Trophoblast cell (in vitro differentiated cells and primary cell): ENCODE measurements at regions not wholly inside any gene's neighbourhood (a gene's known extent, or its start where the extent isn't known, plus 50 kb on each side); places are given as distances from the start of the nearest gene placed in this dataset.

Experiments used
- DNase-seq, 2 donors: peaks; one replicate each; pipeline ENCODE4 v3.0.0-alpha.2; 2016
- H2AFZ ChIP-seq: 2 replicates; pipeline ENCODE4 v1.6.1; 2013; ENCODE audit warnings: low read length, moderate library complexity, mild to moderate bottlenecking; ENCODE audit not compliant: insufficient read depth, poor library complexity
- H2AK5ac ChIP-seq: 2 replicates; pipeline ENCODE4 v1.6.1; 2013; ENCODE audit warnings: mild to moderate bottlenecking, low read length
- H2BK120ac ChIP-seq: 2 replicates; pipeline ENCODE4 v1.6.1; 2013; ENCODE audit warnings: low read length, mild to moderate bottlenecking, moderate library complexity; ENCODE audit not compliant: insufficient read depth, poor library complexity
- H2BK12ac ChIP-seq: 2 replicates; pipeline ENCODE4 v1.6.1; 2013; ENCODE audit warnings: mild to moderate bottlenecking, low read length, moderate library complexity
- H2BK5ac ChIP-seq: 2 replicates; pipeline ENCODE4 v1.6.1; 2013; ENCODE audit warnings: low read length, low read depth, moderate library complexity, mild to moderate bottlenecking; ENCODE audit not compliant: poor library complexity
- H3K14ac ChIP-seq: 2 replicates; pipeline ENCODE4 v1.6.1; 2013; ENCODE audit warnings: mild to moderate bottlenecking, low read length
- H3K18ac ChIP-seq: 2 replicates; pipeline ENCODE4 v1.6.1; 2013; ENCODE audit warnings: mild to moderate bottlenecking, low read length
- H3K23ac ChIP-seq: 2 replicates; pipeline ENCODE4 v1.6.1; 2013; ENCODE audit warnings: low read length
- H3K27ac ChIP-seq: 2 replicates; pipeline ENCODE4 v1.5.1; 2013; ENCODE audit warnings: low read depth, mild to moderate bottlenecking, inconsistent platforms, low read length, moderate library complexity
- H3K27me3 ChIP-seq: 2 replicates; pipeline ENCODE4 v1.6.1; 2013; ENCODE audit warnings: inconsistent platforms, mild to moderate bottlenecking, low read length, moderate library complexity; ENCODE audit not compliant: insufficient read depth
- H3K36me3 ChIP-seq, 2 experiments: 1 replicate in 1 of 2; 2 replicates in 1 of 2; pipeline ENCODE4 v1.6.1; 2013; ENCODE audit warnings: low read length in 2 of 2, mild to moderate bottlenecking in 2 of 2, moderate library complexity in 1 of 2; ENCODE audit not compliant: insufficient read depth in 2 of 2, control insufficient read depth in 1 of 2
- H3K4ac ChIP-seq: 2 replicates; pipeline ENCODE4 v1.6.1; 2013; ENCODE audit warnings: low read depth, mild to moderate bottlenecking, low read length, moderate library complexity
- H3K4me1 ChIP-seq, 2 experiments: 1 replicate in 1 of 2; 2 replicates in 1 of 2; pipeline ENCODE4 v1.6.1; 2013; ENCODE audit warnings: low read length in 2 of 2, mild to moderate bottlenecking in 2 of 2, moderate library complexity in 1 of 2; ENCODE audit not compliant: insufficient read depth in 2 of 2, control insufficient read depth in 1 of 2
- H3K4me2 ChIP-seq: 2 replicates; pipeline ENCODE4 v1.6.1; 2013; ENCODE audit warnings: inconsistent platforms, mild to moderate bottlenecking, low read length, moderate library complexity
- H3K4me3 ChIP-seq: 2 replicates; pipeline ENCODE4 v1.5.1; 2013; ENCODE audit warnings: mild to moderate bottlenecking, low read depth, low read length, inconsistent platforms
- H3K79me1 ChIP-seq: one replicate; pipeline ENCODE4 v1.6.1; 2013; ENCODE audit warnings: low read length
- H3K79me2 ChIP-seq: 2 replicates; pipeline ENCODE4 v1.6.1; 2013; ENCODE audit warnings: low read length, mild to moderate bottlenecking; ENCODE audit not compliant: control insufficient read depth, insufficient read depth, poor library complexity
- H3K9ac ChIP-seq: 2 replicates; pipeline ENCODE4 v1.6.1; 2013; ENCODE audit warnings: mild to moderate bottlenecking, low read length
- H3K9me3 ChIP-seq: 2 replicates; pipeline ENCODE4 v1.6.1; 2013; ENCODE audit warnings: low read depth, mild to moderate bottlenecking, control low read depth, inconsistent platforms, low read length; ENCODE audit not compliant: insufficient read depth
- H4K12ac ChIP-seq: 2 replicates; pipeline ENCODE4 v1.6.1; 2013; ENCODE audit warnings: low read depth, mild to moderate bottlenecking, low read length, moderate library complexity
- H4K8ac ChIP-seq: 2 replicates; pipeline ENCODE4 v1.6.1; 2013; ENCODE audit warnings: low read depth, mild to moderate bottlenecking, low read length, moderate library complexity
- H4K91ac ChIP-seq: one replicate; pipeline ENCODE4 v1.6.1; 2013; ENCODE audit warnings: low read depth, mild to moderate bottlenecking, low read length, moderate library complexity
- WGBS: extraction: QIAGEN DNeasy Blood & Tissue Kit; methylation state at CpG from one replicate; pipeline ENCODE4 v1.1.7; 2013; ENCODE audit warnings: missing lambda C conversion rate; ENCODE audit not compliant: insufficient read length, insufficient coverage; ENCODE audit errors: extremely low coverage; 5-methylcytosine and 5-hydroxymethylcytosine counted together

DNA sequence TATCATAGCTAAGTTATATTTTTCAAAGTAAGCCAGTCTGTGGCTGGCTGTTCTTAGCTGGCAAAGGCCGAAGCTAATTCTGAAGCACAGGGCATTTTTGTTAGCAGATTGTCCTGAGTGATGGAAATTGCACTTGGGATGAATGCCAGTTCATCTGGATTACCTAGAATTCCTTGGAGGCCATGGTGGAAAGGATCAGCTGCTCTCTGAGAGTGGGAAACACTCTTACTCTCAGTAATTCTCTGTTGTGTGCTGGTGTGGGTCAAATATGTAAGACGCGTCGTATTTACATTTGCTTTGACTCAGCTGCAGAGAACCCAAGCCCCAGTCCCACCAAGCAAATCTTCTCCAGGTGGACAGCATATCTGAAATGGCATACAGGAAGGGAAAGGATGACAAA is 60.7 kb upstream of the C1QTNF9B start:
- H3K9me3 ChIP-seq = no peaks in the 10 kb centered on the region
- no peak overlapping the region for H4K8ac ChIP-seq
- H3K4me3 ChIP-seq = no peak overlapping the region
- no peak overlapping the region for H2BK120ac ChIP-seq
- no peak overlapping the region for H4K12ac ChIP-seq
- H3K36me3 ChIP-seq = no peaks in the 10 kb centered on the region
- H3K4ac ChIP-seq = no peak overlapping the region
- no peak overlapping the region for H3K23ac ChIP-seq
- H2BK5ac ChIP-seq = no peak overlapping the region
- no peak overlapping the region for H3K14ac ChIP-seq
- no peak overlapping the region for H3K18ac ChIP-seq
- no peak overlapping the region for H2BK12ac ChIP-seq
- WGBS = no CpG with 5 or more reads among the region's 4 CpGs
- H3K4me2 ChIP-seq = no peak overlapping the region
- H3K27me3 ChIP-seq = no peaks in the 10 kb centered on the region
- no peak overlapping the region for H2AFZ ChIP-seq
- H3K79me2 ChIP-seq = no peaks in the 10 kb centered on the region
- no peaks in the 10 kb centered on the region for H3K4me1 ChIP-seq
- H4K91ac ChIP-seq = no peak overlapping the region
- no peaks in the 10 kb centered on the region for H3K79me1 ChIP-seq
- H3K9ac ChIP-seq = no peak overlapping the region
- no peak overlapping the region for H3K27ac ChIP-seq
- no peak overlapping the region for H2AK5ac ChIP-seq
- DNase-seq = no peak

GRCh38 chr13:23959231-23959862 is 62.0 kb upstream of the C1QTNF9B start:
- Histone ChIP-seq H3K36me3 (no peaks in the 10 kb centered on the region), H3K79me1 (no peaks in the 10 kb centered on the region), H4K8ac (no peak overlapping the region), H3K27me3 (no peaks in the 10 kb centered on the region), H3K9ac (no peak overlapping the region), H3K14ac (no peak overlapping the region), H2AFZ (no peak overlapping the region), H3K27ac (no peak overlapping the region), H3K23ac (no peak overlapping the region), H4K12ac (no peak overlapping the region), H2BK5ac (no peak overlapping the region), H3K4me1 (no peaks in the 10 kb centered on the region), H3K9me3 (no peaks in the 10 kb centered on the region), H4K91ac (no peak overlapping the region), H3K4me2 (no peak overlapping the region), H2BK120ac (no peak overlapping the region), H3K4ac (no peak overlapping the region), H2BK12ac (no peak overlapping the region), H3K79me2 (no peaks in the 10 kb centered on the region), H2AK5ac (no peak overlapping the region), H3K18ac (no peak overlapping the region), H3K4me3 (no peak overlapping the region)
- WGBS = no CpG with 5 or more reads among the region's 2 CpGs
- no peak for DNase-seq

DNA sequence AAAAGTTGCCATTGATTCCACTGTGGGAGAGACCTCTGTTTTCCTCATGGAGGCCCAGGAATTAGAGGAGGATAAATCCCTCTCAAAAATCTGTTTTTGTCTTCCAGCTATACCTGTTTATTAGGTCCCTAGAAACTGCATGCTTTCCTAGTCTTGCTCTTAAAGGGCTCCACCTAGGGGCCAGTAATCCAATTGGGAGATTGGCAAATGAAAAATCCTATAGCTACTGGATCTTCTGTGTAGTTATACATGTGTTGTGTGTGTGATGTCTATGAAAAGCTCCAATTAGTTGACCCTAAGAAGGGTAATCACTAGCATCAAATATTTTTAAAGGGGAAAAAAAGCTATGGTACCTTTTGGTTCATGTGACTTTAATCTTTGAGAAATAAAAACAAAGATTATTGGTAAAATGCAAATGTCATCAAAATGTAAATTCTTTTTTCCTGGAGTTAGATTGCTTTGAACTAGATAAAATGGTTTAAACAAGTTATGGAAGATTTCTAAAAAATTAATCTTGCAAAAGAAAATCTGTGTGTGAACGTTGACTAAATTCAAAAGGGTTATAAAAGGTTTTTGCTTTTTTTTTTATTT is 63.4 kb upstream of the C1QTNF9B start:
- Histone ChIP-seq H3K79me1 (no peaks in the 10 kb centered on the region), H3K4ac (no peak overlapping the region), H3K18ac (no peak overlapping the region), H2BK5ac (no peak overlapping the region), H3K27ac (no peak overlapping the region), H3K27me3 (no peaks in the 10 kb centered on the region), H3K79me2 (no peaks in the 10 kb centered on the region), H3K4me2 (no peak overlapping the region), H3K23ac (no peak overlapping the region), H3K36me3 (no peaks in the 10 kb centered on the region), H2AK5ac (no peak overlapping the region), H3K4me3 (no peak overlapping the region), H3K4me1 (no peaks in the 10 kb centered on the region), H4K91ac (no peak overlapping the region), H3K9ac (no peak overlapping the region), H3K9me3 (no peaks in the 10 kb centered on the region), H4K12ac (no peak overlapping the region), H4K8ac (no peak overlapping the region), H2BK12ac (no peak overlapping the region), H3K14ac (no peak overlapping the region), H2AFZ (no peak overlapping the region), H2BK120ac (no peak overlapping the region)
- WGBS = no CpG with 5 or more reads among the region's 1 CpG
- DNase-seq = peak; percentile 16 to 72

- no peak for DNase-seq
- H3K79me2 ChIP-seq = no peaks in the 10 kb centered on the region
- H3K4ac ChIP-seq = no peak overlapping the region
- no CpG with 5 or more reads among the region's 7 CpGs for WGBS
- no peak overlapping the region for H3K4me3 ChIP-seq
- no peaks in the 10 kb centered on the region for H3K4me1 ChIP-seq
- no peak overlapping the region for H3K27ac ChIP-seq
- no peak overlapping the region for H2AFZ ChIP-seq
- H4K91ac ChIP-seq = no peak overlapping the region
- no peak overlapping the region for H4K8ac ChIP-seq
- H2BK120ac ChIP-seq = no peak overlapping the region
- no peak overlapping the region for H2BK5ac ChIP-seq
- no peaks in the 10 kb centered on the region for H3K9me3 ChIP-seq
- no peak overlapping the region for H2BK12ac ChIP-seq
- no peak overlapping the region for H3K14ac ChIP-seq
- no peak overlapping the region for H3K4me2 ChIP-seq
- no peaks in the 10 kb centered on the region for H3K79me1 ChIP-seq
- no peak overlapping the region for H3K18ac ChIP-seq
- H2AK5ac ChIP-seq = no peak overlapping the region
- no peak overlapping the region for H3K9ac ChIP-seq
- H3K36me3 ChIP-seq = no peaks in the 10 kb centered on the region
- H4K12ac ChIP-seq = no peak overlapping the region
- no peak overlapping the region for H3K23ac ChIP-seq
- no peaks in the 10 kb centered on the region for H3K27me3 ChIP-seq
These were observed 66.1 kb upstream of the C1QTNF9B start for GRCh38 chr13:23963184-23963931.
